Type B pancreatic cell (in vitro differentiated cells): ENCODE measurements at regions not wholly inside any gene's neighbourhood (a gene's known extent, or its start where the extent isn't known, plus 50 kb on each side); places are given as distances from the start of the nearest gene placed in this dataset.

Experiments used
- DNase-seq: peaks from one replicate; pipeline ENCODE4 v3.0.0; 2021; ENCODE audit warnings: mixed read lengths; ENCODE audit not compliant: unreplicated experiment; ENCODE audit errors: extremely low spot score
- H3K27ac Mint-ChIP-seq: 2 replicates; pipeline ENCODE4 v1.8.0; 2021; ENCODE audit warnings: mild to moderate bottlenecking, mixed read lengths
- H3K27me3 Mint-ChIP-seq: 2 replicates; pipeline ENCODE4 v1.8.0; 2021; ENCODE audit warnings: mixed read lengths
- H3K36me3 Mint-ChIP-seq: 2 replicates; pipeline ENCODE4 v1.8.0; 2021; ENCODE audit warnings: mixed read lengths
- H3K4me1 Mint-ChIP-seq: one replicate; pipeline ENCODE4 v1.8.0; 2021; ENCODE audit warnings: mixed read lengths; ENCODE audit not compliant: unreplicated experiment
- H3K4me3 Mint-ChIP-seq: 2 replicates; pipeline ENCODE4 v1.8.0; 2021; ENCODE audit warnings: mild to moderate bottlenecking, mixed read lengths
- H3K9me3 Mint-ChIP-seq: 2 replicates; pipeline ENCODE4 v1.8.0; 2021; ENCODE audit warnings: mixed read lengths
- CTCF ChIP-seq: fragments of 200-600 bp; sonication (generic); conservative IDR thresholded peaks from 2 replicates; pipeline ENCODE4 v1.5.0; 2021; ENCODE audit warnings: antibody characterized with exemption, mild to moderate bottlenecking

- TF ChIP-seq CTCF = no peak
- no peak for DNase-seq
- H3K4me3 Mint-ChIP-seq = no peak overlapping the region
Measured at GRCh38 chrX:109266034-109266433, 215.9 kb downstream of the GUCY2F start.

GRCh38 chrX:109264878-109265277 is 217.0 kb downstream of the GUCY2F start:
- Mint-ChIP-seq H3K36me3 (no peaks in the 10 kb centered on the region), H3K4me3 (no peak overlapping the region), H3K27me3 (no peaks in the 10 kb centered on the region), H3K27ac (no peak overlapping the region), H3K4me1 (no peaks in the 10 kb centered on the region), H3K9me3 (no peaks in the 10 kb centered on the region)
- DNase-seq = no peak
- no peak for TF ChIP-seq CTCF

More at GRCh38 chrX:109266034-109266433, 215.9 kb downstream of the GUCY2F start:
- no peak overlapping the region for H3K27ac Mint-ChIP-seq
- no peaks in the 10 kb centered on the region for H3K36me3 Mint-ChIP-seq
- no peaks in the 10 kb centered on the region for H3K4me1 Mint-ChIP-seq
- H3K27me3 Mint-ChIP-seq = peaks cover 3% of the 10 kb centered on the region
- no peaks in the 10 kb centered on the region for H3K9me3 Mint-ChIP-seq

- H3K27me3 Mint-ChIP-seq = no peaks in the 10 kb centered on the region
- H3K36me3 Mint-ChIP-seq = no peaks in the 10 kb centered on the region
- no peaks in the 10 kb centered on the region for H3K4me1 Mint-ChIP-seq
- no peak for DNase-seq
- no peak overlapping the region for H3K4me3 Mint-ChIP-seq
- H3K27ac Mint-ChIP-seq = no peak overlapping the region
- no peak for TF ChIP-seq CTCF
- no peaks in the 10 kb centered on the region for H3K9me3 Mint-ChIP-seq
Measured at GRCh38 chrX:109261279-109261678, 220.6 kb downstream of the GUCY2F start.

- no peak overlapping the region for H3K4me3 Mint-ChIP-seq
Measured at GRCh38 chrX:109252789-109253188, 229.1 kb downstream of the GUCY2F start.

GRCh38 chrX:109218761-109219160 is 263.1 kb downstream of the GUCY2F start:
- no peak for DNase-seq
- no peaks in the 10 kb centered on the region for H3K36me3 Mint-ChIP-seq
- H3K9me3 Mint-ChIP-seq = no peaks in the 10 kb centered on the region
- no peak for TF ChIP-seq CTCF
- H3K4me1 Mint-ChIP-seq = no peaks in the 10 kb centered on the region
- H3K27me3 Mint-ChIP-seq = no peaks in the 10 kb centered on the region
- H3K27ac Mint-ChIP-seq = no peak overlapping the region
- H3K4me3 Mint-ChIP-seq = no peak overlapping the region

More at GRCh38 chrX:109252789-109253188, 229.1 kb downstream of the GUCY2F start:
- H3K27ac Mint-ChIP-seq = no peak overlapping the region
- H3K4me1 Mint-ChIP-seq = no peaks in the 10 kb centered on the region
- no peak for TF ChIP-seq CTCF
- H3K9me3 Mint-ChIP-seq = peaks cover 5% of the 10 kb centered on the region
- H3K27me3 Mint-ChIP-seq = no peaks in the 10 kb centered on the region
- no peaks in the 10 kb centered on the region for H3K36me3 Mint-ChIP-seq
- DNase-seq = no peak

GRCh38 chrX:109199726-109200125 is 282.2 kb downstream of the GUCY2F start:
- Mint-ChIP-seq H3K4me3 (no peak overlapping the region), H3K4me1 (no peaks in the 10 kb centered on the region), H3K36me3 (no peaks in the 10 kb centered on the region), H3K27me3 (no peaks in the 10 kb centered on the region), H3K9me3 (no peaks in the 10 kb centered on the region), H3K27ac (no peak overlapping the region)
- TF ChIP-seq CTCF = no peak
- DNase-seq = no peak
